ENCODE measurements at regions not wholly inside any gene's neighbourhood (a gene's known extent, or its start where the extent isn't known, plus 50 kb on each side); places are given as distances from the start of the nearest gene placed in this dataset.

DNA sequence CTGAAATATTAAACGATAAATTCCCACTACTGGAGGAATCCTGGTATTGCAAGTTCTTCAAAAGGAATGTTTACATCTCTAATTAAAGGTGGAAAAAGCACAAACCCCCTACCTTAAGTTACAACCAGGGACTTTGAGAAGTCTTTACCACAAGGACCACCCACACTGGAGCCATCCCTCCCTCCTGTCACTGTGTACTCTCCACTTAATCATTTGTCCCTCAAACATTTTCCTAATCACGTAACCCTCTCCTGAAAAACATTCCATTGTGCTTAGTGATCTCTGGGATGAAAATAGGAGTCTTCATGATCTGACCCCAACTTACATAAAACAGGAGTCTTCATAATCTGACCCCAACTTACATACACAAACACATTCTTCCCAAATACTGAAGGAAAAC is 85.7 kb downstream of the SUCLG1 start:
- TF ChIP-seq, protein P1, sequence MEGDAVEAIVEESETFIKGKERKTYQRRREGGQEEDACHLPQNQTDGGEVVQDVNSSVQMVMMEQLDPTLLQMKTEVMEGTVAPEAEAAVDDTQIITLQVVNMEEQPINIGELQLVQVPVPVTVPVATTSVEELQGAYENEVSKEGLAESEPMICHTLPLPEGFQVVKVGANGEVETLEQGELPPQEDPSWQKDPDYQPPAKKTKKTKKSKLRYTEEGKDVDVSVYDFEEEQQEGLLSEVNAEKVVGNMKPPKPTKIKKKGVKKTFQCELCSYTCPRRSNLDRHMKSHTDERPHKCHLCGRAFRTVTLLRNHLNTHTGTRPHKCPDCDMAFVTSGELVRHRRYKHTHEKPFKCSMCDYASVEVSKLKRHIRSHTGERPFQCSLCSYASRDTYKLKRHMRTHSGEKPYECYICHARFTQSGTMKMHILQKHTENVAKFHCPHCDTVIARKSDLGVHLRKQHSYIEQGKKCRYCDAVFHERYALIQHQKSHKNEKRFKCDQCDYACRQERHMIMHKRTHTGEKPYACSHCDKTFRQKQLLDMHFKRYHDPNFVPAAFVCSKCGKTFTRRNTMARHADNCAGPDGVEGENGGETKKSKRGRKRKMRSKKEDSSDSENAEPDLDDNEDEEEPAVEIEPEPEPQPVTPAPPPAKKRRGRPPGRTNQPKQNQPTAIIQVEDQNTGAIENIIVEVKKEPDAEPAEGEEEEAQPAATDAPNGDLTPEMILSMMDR (IDR thresholded peaks at IDR 0.05) = no peak

DNA sequence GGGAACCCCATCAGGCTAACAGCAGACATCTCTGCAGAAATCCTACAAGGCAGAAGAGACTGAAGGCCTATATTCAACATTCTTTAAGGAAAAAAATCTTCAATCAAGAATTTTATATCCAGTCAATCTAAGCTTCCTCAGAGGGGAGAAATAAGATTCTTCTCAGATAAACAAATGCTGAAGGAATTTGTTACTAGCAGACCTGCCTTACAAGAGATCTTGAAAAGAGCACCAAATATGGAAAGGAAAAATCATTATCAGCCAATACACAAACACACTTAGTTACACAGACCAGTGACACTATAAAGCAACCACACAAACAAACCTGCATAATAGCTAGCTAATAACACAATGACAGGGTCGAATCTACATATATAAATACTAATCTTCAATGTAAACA is 96.5 kb downstream of the SUCLG1 start:
- TF ChIP-seq, protein P1 (IDR thresholded peaks at IDR 0.05) = no peak

DNA sequence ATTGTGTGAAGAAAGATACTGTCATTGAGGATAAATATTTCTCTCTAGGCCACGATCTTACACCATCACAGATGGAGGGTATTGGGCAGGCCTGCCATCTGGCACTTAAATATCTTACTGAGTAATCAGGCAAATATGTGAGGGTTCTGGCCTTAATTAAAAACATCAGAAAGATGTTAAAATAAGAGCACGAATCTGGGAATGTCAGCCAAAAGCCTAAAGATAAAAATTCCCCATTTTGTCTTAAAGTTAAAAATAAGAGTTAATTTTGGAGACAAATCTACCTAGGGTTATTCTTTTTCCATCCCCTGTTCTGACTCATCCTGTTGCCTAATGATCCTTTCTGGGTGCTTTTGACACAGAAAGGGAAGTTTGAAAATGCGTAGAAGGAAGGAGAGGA is 121.0 kb downstream of the SUCLG1 start:
- TF ChIP-seq, protein P1 (IDR thresholded peaks at IDR 0.05) = no peak

DNA sequence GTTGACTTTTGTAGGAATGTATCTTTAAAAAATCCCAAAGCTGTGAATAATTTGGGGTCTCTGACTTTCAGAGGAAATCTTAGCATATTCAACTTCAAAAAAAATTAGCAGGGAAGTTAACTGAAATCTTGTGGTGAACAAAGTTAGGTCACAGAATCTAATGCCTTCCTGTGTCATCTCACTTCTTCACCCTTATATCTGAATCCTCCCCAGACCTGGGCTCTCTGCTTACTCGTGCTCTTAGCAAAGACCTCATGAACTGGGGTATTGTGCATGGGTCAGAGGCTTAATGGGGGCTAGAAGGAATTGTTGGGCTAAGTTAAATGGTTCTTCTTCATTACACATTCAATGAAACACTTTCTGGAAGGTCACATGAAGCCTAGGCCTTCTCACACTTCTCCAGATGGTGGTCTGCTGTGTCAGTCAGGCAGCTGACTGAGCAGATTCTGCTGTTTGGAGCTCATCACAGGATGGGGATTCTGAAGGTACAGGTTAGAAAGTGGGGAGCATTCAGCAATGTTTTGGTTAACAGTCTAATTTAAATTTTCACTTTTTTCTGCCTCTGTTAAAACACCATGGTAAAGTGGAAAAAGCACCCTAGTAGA is 131.3 kb downstream of the SUCLG1 start:
- TF ChIP-seq, protein P1 (IDR thresholded peaks at IDR 0.05) = no peak

DNA sequence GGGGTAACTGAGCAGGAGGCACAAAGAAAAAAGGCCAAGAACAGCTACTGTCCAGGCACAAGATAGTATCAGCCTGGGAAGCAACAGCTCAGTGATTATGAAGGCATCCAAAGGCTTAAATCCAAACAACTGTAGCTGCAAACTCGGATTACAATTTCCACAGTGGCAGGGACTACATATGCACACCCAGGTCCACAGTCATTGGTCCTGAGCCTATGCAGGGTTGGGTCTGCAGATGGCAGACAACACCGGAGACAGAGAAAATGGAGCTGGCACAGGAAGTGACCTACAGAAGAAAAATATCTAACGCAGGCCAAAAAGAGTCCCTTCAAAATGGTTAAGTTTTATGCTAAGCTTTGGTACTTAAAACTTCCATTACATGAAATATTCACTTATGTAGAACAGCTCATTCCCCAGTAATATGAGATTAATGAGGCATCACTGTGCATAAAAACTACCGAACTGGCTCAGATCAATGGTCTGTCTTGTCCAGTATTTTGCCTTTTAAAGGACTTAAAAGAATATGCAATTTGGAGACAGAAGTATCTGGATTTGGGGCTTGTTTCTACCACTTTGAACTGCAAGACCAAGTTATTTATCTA is 132.1 kb downstream of the SUCLG1 start:
- TF ChIP-seq, protein P1 (IDR thresholded peaks at IDR 0.05) = no peak

DNA sequence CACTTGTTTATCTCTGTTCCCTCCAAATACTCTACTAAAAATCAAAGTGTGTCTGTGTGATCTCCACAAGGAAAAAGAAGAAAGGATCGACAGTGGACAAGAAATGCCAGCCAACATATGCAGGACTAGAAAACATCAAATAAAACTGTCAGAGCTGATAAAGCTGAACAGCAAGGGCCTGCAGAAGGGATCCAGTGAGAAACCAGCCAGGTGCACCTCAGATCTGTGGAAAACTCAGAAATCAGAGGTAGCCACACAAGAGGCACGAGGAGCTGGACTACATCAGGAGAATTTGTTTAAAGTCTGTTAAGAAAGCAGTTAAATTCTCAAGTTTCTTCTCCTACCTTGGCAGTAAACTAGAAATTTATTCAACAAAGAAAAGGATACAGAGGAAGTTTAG is 135.2 kb downstream of the SUCLG1 start:
- TF ChIP-seq, protein P1 (IDR thresholded peaks at IDR 0.05) = no peak

DNA sequence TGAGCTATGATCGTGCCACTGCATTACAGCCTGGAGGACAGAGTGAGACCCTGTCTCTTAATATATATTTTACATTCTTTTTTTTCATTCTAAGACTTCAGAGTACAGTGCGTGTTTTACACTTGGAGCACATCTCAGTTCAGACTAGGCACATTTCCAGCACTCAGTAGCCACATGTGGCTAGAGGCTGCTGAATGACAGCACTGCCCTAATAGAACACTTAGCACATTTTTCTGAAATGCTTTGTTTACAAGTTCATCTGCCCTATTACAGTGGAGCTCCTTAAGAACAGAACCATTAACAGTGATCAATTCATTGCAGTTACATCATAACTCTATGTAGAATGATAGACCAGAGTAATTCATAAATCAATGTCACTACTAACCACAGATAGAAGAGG is 138.1 kb downstream of the SUCLG1 start:
- TF ChIP-seq, protein P1 (IDR thresholded peaks at IDR 0.05) = no peak

DNA sequence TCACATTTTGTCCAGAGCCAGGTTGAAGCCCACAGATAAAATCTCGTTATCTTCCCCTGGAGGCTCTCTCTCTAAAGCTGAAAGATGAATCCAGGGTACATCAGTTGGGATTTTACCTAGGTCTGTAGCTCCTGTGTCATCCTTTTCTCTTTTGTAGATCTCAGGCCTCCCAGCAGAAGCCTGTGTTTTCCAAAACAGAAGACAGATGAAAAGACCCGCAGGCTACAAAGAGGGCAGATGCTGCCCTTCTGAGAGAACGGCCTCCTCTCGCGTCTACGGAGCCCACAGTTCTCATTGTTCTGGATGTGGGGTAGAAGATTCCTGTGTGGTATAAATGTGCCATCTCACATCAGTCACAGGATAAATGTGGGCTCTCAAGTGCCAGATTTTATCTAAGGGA is 139.5 kb downstream of the SUCLG1 start:
- TF ChIP-seq, protein P1 (IDR thresholded peaks at IDR 0.05) = no peak
